ENCODE measurements at regions not wholly inside any gene's neighbourhood (a gene's known extent, or its start where the extent isn't known, plus 50 kb on each side); places are given as distances from the start of the nearest gene placed in this dataset.

GRCh38 chrX:140920416-140920815, 82.0 kb upstream of the SPANXB1 start:
- Histone ChIP-seq H3K79me2 (ENCODE audit: insufficient read depth, low read depth, low read length) (no peaks in the 10 kb centered on the region), H3K4me2 (ENCODE audit: low read length) (no peak overlapping the region), H3K36me3 (ENCODE audit: insufficient read depth, low read length) (no peaks in the 10 kb centered on the region), H2AFZ (ENCODE audit: low read length) (no peak overlapping the region), H3K27ac (ENCODE audit: low read depth, low read length, poor library complexity, severe bottlenecking) (no peak overlapping the region), H4K20me1 (ENCODE audit: insufficient read depth, low read length) (no peaks in the 10 kb centered on the region), H3K9me3 (ENCODE audit: low read length) (no peaks in the 10 kb centered on the region), H3K9me2 (ENCODE audit: insufficient read depth, low read length) (no peaks in the 10 kb centered on the region), H3K4me3 (ENCODE audit: low read depth, low read length, poor library complexity, severe bottlenecking) (no peak overlapping the region), H3K4me1 (ENCODE audit: insufficient read depth, low read length, poor library complexity, severe bottlenecking) (no peaks in the 10 kb centered on the region)
- CTCF ChIA-PET (ENCODE audit: unreplicated experiment): no interaction called here
- DNase-seq (ENCODE audit: low spot score): no peak
- POLR2A ChIA-PET: no interaction called here
- BruUV-seq (replicated peaks): no TSS peak
- intact Hi-C loops (cut with micrococcal nuclease; ENCODE audit: unreplicated experiment): no loop called here
- TF ChIP-seq EZH2phosphoT487 (IDR thresholded peaks at IDR 0.05; ENCODE audit: borderline replicate concordance, low read depth, low read length) (no peak), CTCF (conservative IDR thresholded peaks at IDR 0.05; ENCODE audit: low read length) (no peak)

DNA sequence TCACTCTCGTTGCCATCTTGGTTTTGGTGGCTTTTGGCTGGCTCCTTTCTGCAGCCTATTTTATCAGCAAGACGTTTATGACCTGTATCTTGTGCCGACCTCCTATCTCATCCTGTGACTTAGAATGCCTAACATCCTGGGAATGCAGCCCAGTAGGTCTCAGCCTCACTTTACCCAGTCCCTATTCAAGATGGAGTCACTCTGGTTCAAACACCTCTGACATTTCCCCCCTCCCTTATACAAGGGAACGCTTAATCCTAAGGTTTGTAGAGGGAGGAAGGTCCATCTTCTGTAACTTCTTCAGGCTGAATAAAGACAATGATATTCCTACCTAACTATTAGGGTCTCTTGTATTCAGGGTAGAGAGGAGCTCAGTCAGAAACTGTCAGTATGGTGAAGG, 79.3 kb upstream of the SPANXB1 start:
- no peaks in the 10 kb centered on the region for H3K79me2 ChIP-seq (ENCODE audit: insufficient read depth, low read depth, low read length)
- no peak overlapping the region for H3K27ac ChIP-seq (ENCODE audit: low read depth, low read length, poor library complexity, severe bottlenecking)
- no peaks in the 10 kb centered on the region for H4K20me1 ChIP-seq (ENCODE audit: insufficient read depth, low read length)
- no peak overlapping the region for H3K4me3 ChIP-seq (ENCODE audit: low read depth, low read length, poor library complexity, severe bottlenecking)
- intact Hi-C loops (cut with micrococcal nuclease; ENCODE audit: unreplicated experiment): no loop called here
- H3K4me2 ChIP-seq (ENCODE audit: low read length): no peak overlapping the region
- H3K4me1 ChIP-seq (ENCODE audit: insufficient read depth, low read length, poor library complexity, severe bottlenecking): no peaks in the 10 kb centered on the region
- H2AFZ ChIP-seq (ENCODE audit: low read length): no peak overlapping the region
- H3K36me3 ChIP-seq (ENCODE audit: insufficient read depth, low read length): no peaks in the 10 kb centered on the region
- no peaks in the 10 kb centered on the region for H3K9me2 ChIP-seq (ENCODE audit: insufficient read depth, low read length)
- H3K9me3 ChIP-seq (ENCODE audit: low read length): no peaks in the 10 kb centered on the region
- TF ChIP-seq EZH2phosphoT487 (IDR thresholded peaks at IDR 0.05; ENCODE audit: borderline replicate concordance, low read depth, low read length) (no peak), CTCF (conservative IDR thresholded peaks at IDR 0.05; ENCODE audit: low read length) (no peak)
- no peak for DNase-seq (ENCODE audit: low spot score)
- ChIA-PET CTCF (ENCODE audit: unreplicated experiment) (no interaction called here), POLR2A (interaction anchor here (0.9 kb wide), 1 partner anchor 134 kb away, joined by 6 read pairs; no protein-coding TSS in a partner anchor)
- no TSS peak for BruUV-seq (replicated peaks)

- no peaks in the 10 kb centered on the region for H3K9me3 ChIP-seq (ENCODE audit: low read length)
- H3K79me2 ChIP-seq (ENCODE audit: insufficient read depth, low read depth, low read length): no peaks in the 10 kb centered on the region
- H3K4me2 ChIP-seq (ENCODE audit: low read length): no peak overlapping the region
- H3K4me1 ChIP-seq (ENCODE audit: insufficient read depth, low read length, poor library complexity, severe bottlenecking): no peaks in the 10 kb centered on the region
- no TSS peak for BruUV-seq (replicated peaks)
- no peaks in the 10 kb centered on the region for H3K9me2 ChIP-seq (ENCODE audit: insufficient read depth, low read length)
- H3K4me3 ChIP-seq (ENCODE audit: low read depth, low read length, poor library complexity, severe bottlenecking): no peak overlapping the region
- H2AFZ ChIP-seq (ENCODE audit: low read length): no peak overlapping the region
- DNase-seq (ENCODE audit: low spot score): no peak
- no peak for TF ChIP-seq EZH2phosphoT487 (IDR thresholded peaks at IDR 0.05; ENCODE audit: borderline replicate concordance, low read depth, low read length)
- TF ChIP-seq CTCF (conservative IDR thresholded peaks at IDR 0.05; ENCODE audit: low read length): no peak
- no peaks in the 10 kb centered on the region for H3K36me3 ChIP-seq (ENCODE audit: insufficient read depth, low read length)
- no peaks in the 10 kb centered on the region for H4K20me1 ChIP-seq (ENCODE audit: insufficient read depth, low read length)
- ChIA-PET POLR2A (no interaction called here), CTCF (ENCODE audit: unreplicated experiment) (no interaction called here)
- intact Hi-C loops (cut with micrococcal nuclease; ENCODE audit: unreplicated experiment): no loop called here
- H3K27ac ChIP-seq (ENCODE audit: low read depth, low read length, poor library complexity, severe bottlenecking): no peak overlapping the region
These were observed 73.7 kb upstream of the SPANXB1 start for GRCh38 chrX:140928739-140929138.

All from OCI-LY7 (cell line).